ENCODE measurements at regions not wholly inside any gene's neighbourhood (a gene's known extent, or its start where the extent isn't known, plus 50 kb on each side); places are given as distances from the start of the nearest gene placed in this dataset.

DNA sequence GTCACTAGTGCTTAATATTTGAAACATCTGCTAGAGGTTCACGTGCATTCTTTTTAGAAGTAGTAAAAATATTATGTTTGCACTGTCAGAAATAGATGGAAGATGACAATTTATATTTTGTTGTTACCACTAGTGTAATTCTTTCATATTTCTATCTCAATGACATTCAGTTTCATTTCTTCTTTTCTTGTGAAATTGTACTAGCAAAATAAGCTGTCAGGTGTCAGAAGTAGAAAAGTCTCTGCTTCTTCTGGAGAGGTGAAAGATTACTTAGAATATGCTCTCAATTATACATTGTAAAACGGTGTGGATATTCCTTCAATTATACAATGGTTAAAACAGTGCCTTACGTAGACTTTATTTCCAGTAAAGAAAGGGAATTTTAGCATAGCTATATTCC, 395.4 kb downstream of the CSNK1G3 start:
- DNase-seq = no peak

- DNase-seq = no peak
Observed at GRCh38 chr5:123906698-123907295, 394.8 kb downstream of the CSNK1G3 start.

DNA sequence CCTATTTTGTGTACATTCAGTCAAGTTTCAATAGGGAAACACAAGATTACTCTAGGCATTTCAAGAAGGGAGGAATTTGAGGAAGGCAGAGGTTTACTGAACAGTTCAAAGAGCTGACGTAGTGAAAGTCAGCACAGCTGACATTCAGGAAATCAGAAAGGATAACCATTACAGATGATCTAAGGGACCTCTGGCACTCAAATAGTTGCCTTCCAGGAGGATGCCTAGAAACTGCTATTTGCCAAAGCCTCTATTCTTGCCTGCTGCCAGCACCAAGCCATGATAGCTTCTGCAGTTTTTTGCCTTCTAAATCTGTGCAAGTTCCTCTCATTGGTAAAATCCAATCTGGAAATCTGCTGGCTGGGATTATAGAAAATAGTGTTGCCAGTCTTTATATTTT, 373.1 kb downstream of the CSNK1G3 start:
- no peak for DNase-seq

DNA sequence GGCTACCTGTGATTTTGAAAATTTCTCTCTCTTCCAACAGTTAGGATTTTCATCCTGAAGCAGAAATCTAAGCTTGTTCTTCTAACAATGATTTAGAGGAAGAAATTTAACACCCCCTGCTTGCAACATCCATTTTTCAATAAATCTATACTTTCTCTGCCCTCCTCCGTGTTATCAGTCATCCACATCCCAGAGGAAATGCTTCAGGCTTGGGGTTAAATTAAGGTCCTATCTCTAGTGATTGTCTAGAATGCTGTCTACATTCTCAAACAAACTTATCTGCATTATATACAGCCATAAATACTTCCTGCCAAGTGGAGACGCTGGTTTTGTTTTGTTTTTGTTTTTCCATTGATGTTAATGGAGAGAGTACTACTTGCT, 371.0 kb downstream of the CSNK1G3 start:
- DNase-seq = no peak

- DNase-seq = no peak
Observed at GRCh38 chr5:123882319-123882964, 370.5 kb downstream of the CSNK1G3 start.

GRCh38 chr5:123881759-123882244, 369.8 kb downstream of the CSNK1G3 start:
- DNase-seq = no peak

DNA sequence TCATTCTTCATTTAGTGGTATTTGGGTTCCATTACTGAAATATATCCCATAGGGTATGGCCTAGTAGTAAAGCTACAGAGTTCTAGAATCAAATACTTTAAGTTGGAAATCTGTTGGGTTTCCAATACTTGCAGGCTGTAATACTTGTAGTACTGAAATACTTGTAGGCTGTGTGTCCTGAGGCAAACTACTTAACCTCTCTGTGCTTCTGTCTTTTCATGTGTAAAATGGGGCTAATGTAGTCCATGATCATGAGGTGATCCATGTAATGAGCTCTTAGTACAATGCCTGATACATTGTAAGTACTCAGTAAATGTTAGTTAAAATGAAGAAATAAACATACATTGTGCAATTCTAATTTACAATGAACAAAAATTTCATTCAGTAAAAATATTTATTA, 368.9 kb downstream of the CSNK1G3 start:
- no peak for DNase-seq

DNA sequence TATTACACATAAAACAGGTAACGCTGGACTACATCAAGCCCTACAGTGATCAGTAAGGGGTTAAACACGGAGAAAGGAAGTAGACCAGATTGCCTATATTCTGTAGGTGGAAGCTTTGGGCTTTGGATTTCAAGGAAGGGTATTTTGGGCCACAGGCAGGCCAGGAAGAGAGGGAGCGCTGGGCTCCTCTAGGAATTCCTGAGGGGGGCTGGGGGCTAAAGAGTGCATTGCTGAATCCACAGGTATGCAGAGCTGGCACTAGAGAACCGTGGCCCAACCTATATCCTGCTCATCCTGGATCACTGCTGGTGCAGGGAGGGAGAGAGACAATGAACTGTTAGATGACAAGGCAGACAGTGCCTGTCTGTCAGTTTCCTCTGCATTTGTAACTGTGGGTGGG, 367.1 kb downstream of the CSNK1G3 start:
- no peak for DNase-seq

- no peak for DNase-seq
Observed at GRCh38 chr5:123876276-123876790, 364.4 kb downstream of the CSNK1G3 start.

DNA sequence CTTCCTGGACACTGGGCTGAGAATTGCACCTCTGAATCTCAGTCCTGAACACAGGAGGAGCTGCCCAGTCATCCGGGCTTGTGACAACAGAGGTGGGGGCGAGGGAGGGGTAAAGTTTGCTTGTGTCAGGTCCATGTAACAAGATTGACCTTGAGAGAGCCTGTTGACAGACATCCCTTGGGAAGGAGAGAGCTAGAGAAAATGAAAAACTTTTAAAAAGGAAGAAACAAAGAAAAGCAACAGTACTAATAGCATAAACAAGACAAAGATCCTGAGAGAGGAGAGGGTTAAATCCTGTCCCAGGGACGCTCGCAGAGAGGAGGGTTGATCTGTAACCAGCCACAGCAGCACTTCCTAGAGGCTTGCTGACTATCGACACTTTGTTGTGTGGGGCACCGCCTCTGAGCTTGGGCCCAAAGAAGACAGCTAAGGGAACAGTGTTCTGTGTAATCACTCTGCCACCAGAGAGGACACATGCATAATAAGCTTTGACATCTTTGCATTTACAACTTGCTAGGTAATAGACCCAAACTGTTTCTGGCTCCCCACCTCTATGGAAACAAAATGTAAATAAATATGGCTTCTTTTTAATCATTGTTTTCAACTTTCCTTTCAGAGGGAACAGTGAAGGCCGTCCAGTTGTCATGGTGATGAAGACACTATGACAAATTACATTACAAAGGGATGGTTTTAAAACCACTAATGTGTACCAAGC, 363.7 kb downstream of the CSNK1G3 start:
- no peak for DNase-seq

DNA sequence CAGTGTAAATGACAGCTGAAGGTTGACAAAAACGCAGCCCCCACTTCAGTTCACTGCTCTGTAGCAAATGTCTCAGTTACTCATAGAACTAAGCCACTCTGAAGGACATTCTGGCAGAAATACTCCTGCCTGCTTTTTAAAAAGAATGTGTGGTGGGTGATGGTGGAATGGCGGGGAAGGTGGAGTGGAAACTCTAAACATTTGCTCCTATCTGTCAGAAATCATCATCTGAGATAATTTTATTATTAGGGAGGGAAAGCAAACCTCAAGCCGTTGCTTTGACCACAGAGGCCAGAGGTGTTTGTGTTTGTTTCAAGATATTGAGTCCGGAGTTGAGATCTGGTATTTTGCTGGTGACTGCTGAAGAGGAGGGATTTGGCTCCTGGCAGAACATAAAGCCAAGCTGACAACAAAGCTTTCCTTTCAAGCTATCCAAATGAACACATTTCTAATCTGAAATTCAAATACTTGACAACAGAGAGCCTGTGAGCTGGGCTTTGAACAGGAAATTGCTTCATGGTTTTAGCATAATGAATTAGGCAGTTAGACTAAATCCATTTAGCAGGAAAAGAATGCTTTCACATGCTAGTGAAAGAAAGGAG, 362.7 kb downstream of the CSNK1G3 start:
- DNase-seq = no peak

GRCh38 chr5:123873846-123874245, 361.9 kb downstream of the CSNK1G3 start:
- no peak for DNase-seq

- DNase-seq = no peak
Observed at GRCh38 chr5:123871373-123871772, 359.4 kb downstream of the CSNK1G3 start.

- no peak for DNase-seq
Observed at GRCh38 chr5:123868881-123869280, 356.9 kb downstream of the CSNK1G3 start.

DNA sequence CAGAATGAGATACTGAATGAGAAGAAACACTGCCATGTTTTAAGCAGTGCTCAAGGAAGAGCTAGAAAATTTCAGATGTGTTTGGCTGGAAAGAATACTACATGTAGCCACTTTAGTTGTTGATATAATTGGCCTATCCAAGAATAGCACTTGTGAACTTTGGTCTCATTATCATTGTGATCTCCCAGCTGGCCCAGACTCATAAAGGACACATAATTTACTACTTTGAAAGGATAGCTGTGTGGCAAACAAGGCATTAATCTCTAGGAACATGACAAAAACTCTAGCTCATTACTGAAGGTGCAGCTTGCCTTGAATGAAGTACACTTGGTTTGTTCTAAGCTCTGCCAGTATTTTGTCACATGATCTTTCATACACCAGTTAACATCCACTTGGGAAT, 356.3 kb downstream of the CSNK1G3 start:
- DNase-seq = no peak

DNA sequence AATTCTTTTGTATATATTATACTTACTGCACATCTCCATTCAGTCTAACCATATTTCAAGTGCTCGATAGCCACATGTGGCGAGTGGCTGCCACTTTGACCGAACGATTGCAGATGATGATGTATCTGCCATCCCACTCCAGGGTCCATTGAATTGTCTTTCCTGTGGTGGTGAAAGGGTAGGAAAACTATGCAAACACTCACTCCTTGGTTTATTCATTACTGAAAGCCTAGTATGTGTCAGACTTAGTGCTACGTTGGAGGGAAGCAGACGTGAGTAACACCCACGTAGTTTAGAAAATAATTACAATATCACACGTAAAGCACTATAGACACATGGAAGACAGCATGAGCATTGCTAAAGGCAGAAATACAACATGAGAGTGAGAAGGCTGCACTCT, 353.7 kb downstream of the CSNK1G3 start:
- no peak for DNase-seq

- no peak for DNase-seq
Observed at GRCh38 chr5:123864578-123864977, 352.6 kb downstream of the CSNK1G3 start.

GRCh38 chr5:123858938-123859337, 347.0 kb downstream of the CSNK1G3 start:
- DNase-seq = no peak

DNA sequence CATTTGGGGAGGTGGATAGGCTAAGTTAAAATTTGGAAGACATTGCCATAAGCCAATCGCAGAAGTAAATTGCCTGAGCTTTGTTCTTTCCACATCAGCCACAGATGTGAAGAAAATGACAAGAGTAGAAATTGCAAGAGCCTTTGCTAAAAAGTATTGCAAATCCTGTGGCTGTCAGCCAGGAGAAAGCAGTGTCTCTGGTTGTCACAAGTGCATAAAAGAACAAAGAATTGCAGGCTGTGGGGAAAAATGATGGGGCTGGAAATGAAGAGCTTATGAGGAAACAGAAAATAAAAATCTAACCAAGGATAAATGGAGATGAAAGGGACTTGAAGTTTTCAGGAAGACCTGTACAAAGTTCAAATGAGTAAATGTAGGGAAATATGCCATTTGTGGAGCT, 344.8 kb downstream of the CSNK1G3 start:
- DNase-seq = no peak

- DNase-seq = no peak
Observed at GRCh38 chr5:123855609-123856008, 343.6 kb downstream of the CSNK1G3 start.

GRCh38 chr5:123845356-123846100, 333.6 kb downstream of the CSNK1G3 start:
- DNase-seq = no peak

- DNase-seq = no peak
Observed at GRCh38 chr5:123844873-123845272, 332.9 kb downstream of the CSNK1G3 start.

DNA sequence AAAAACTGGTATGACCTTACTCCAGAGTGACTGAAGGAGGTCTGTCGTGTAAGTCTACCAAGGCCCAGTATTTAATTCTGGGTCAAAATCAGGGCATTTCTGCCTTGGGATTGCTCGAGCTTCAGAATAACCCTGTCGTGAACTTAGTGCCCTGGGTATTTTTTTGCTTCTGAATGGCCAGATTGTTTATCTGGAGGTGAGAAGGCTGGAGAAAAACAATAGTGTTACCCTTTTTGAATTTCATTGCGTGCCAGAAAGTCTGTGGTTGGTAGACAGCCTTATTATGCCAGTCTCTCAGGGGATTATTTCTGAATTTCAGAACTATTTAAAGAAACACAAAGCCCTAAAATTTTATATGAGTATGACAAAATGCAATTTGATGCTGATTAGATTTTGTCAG, 323.4 kb downstream of the CSNK1G3 start:
- no peak for DNase-seq
